ENCODE measurements at regions not wholly inside any gene's neighbourhood (a gene's known extent, or its start where the extent isn't known, plus 50 kb on each side); places are given as distances from the start of the nearest gene placed in this dataset.

GRCh38 chr2:143955401-143956065 lies 564.4 kb downstream of the ZEB2 start:
- no peaks in the 10 kb centered on the region for H3K27me3 ChIP-seq (ENCODE audit: insufficient read depth, low read length)
- DNase-seq, result no peak
- no peaks in the 10 kb centered on the region for H4K20me1 ChIP-seq (ENCODE audit: control insufficient read depth, insufficient read depth, insufficient read length)
- WGBS (ENCODE audit: extremely low coverage, insufficient read length, low lambda C conversion rate), result no CpG with 5 or more reads among the region's 2 CpGs
- H3K14ac ChIP-seq (ENCODE audit: insufficient read depth, low read length), result no peak overlapping the region
- no peaks in the 10 kb centered on the region for H3K4me1 ChIP-seq (ENCODE audit: insufficient read depth, low read length)
- no peak overlapping the region for H3K4me2 ChIP-seq (ENCODE audit: insufficient read depth, insufficient read length, low read length)
- no peak overlapping the region for H2BK20ac ChIP-seq (ENCODE audit: low read depth, low read length, poor library complexity, severe bottlenecking)
- Mint-ChIP-seq H3K9me3 (no peaks in the 10 kb centered on the region), H3K36me3 (ENCODE audit: insufficient read depth in 1 of 3, low read depth in 3 of 3) (no peaks in the 10 kb centered on the region), H3K4me1 (peaks cover 11 to 18% of the 10 kb centered on the region in 2 experiments), H3K27ac (no peak overlapping the region), H3K4me3 (no peak overlapping the region), H3K27me3 (ENCODE audit: low read depth) (no peaks in the 10 kb centered on the region)
- H3K56ac ChIP-seq (ENCODE audit: insufficient read length, low read depth, low read length), result no peak overlapping the region
- no peaks in the 10 kb centered on the region for H3K79me2 ChIP-seq (ENCODE audit: insufficient read depth, low read length)
- H4K5ac ChIP-seq (ENCODE audit: insufficient read length, low read depth, low read length), result no peak overlapping the region
- H3K9me3 ChIP-seq (ENCODE audit: control insufficient read depth, low read depth, low read length), result no peaks in the 10 kb centered on the region
- no peak overlapping the region for H4K91ac ChIP-seq (ENCODE audit: insufficient read length, low read depth, low read length)
- no peak overlapping the region for H3K9ac ChIP-seq (ENCODE audit: extremely low read depth, insufficient read length, low read length)
- H3K4ac ChIP-seq (ENCODE audit: low read depth, low read length), result no peak overlapping the region
- no peak overlapping the region for H3K18ac ChIP-seq (ENCODE audit: insufficient read length, low read depth, low read length)
- no peak overlapping the region for H2BK15ac ChIP-seq (ENCODE audit: low read depth, low read length)
- H2BK5ac ChIP-seq (ENCODE audit: insufficient read length, low read length), result no peak overlapping the region
- H2BK12ac ChIP-seq (ENCODE audit: insufficient read length, low read depth, low read length), result no peak overlapping the region
- H3T11ph ChIP-seq (ENCODE audit: low read length), result no peak overlapping the region
- no peak overlapping the region for H4K8ac ChIP-seq (replicated peaks; ENCODE audit: insufficient read length, low read depth, low read length)
- H3K79me1 ChIP-seq (ENCODE audit: insufficient read depth, low read depth, low read length, poor library complexity, severe bottlenecking), result no peaks in the 10 kb centered on the region
- no peak overlapping the region for H3K23ac ChIP-seq (ENCODE audit: insufficient read length, low read depth, low read length)
- H2AFZ ChIP-seq (ENCODE audit: low read length), result no peak overlapping the region
- TF ChIP-seq, protein P1, sequence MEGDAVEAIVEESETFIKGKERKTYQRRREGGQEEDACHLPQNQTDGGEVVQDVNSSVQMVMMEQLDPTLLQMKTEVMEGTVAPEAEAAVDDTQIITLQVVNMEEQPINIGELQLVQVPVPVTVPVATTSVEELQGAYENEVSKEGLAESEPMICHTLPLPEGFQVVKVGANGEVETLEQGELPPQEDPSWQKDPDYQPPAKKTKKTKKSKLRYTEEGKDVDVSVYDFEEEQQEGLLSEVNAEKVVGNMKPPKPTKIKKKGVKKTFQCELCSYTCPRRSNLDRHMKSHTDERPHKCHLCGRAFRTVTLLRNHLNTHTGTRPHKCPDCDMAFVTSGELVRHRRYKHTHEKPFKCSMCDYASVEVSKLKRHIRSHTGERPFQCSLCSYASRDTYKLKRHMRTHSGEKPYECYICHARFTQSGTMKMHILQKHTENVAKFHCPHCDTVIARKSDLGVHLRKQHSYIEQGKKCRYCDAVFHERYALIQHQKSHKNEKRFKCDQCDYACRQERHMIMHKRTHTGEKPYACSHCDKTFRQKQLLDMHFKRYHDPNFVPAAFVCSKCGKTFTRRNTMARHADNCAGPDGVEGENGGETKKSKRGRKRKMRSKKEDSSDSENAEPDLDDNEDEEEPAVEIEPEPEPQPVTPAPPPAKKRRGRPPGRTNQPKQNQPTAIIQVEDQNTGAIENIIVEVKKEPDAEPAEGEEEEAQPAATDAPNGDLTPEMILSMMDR (conservative IDR thresholded peaks at IDR 0.05), result no peak
- H2BK120ac ChIP-seq (ENCODE audit: low read depth, low read length, poor library complexity, severe bottlenecking), result no peak overlapping the region
- no peak overlapping the region for H2AK5ac ChIP-seq (ENCODE audit: insufficient read length, low read length)
- H3K23me2 ChIP-seq (ENCODE audit: insufficient read length, low read depth, low read length, poor library complexity, severe bottlenecking), result no peaks in the 10 kb centered on the region
- no peak overlapping the region for H3K27ac ChIP-seq (ENCODE audit: insufficient read length, low read depth, low read length)

Data from H9 (cell line).